ENCODE measurements at regions not wholly inside any gene's neighbourhood (a gene's known extent, or its start where the extent isn't known, plus 50 kb on each side); places are given as distances from the start of the nearest gene placed in this dataset.
A peak's percentile ranks its signal among the peaks of the same experiment; 100 is the strongest.

DNA sequence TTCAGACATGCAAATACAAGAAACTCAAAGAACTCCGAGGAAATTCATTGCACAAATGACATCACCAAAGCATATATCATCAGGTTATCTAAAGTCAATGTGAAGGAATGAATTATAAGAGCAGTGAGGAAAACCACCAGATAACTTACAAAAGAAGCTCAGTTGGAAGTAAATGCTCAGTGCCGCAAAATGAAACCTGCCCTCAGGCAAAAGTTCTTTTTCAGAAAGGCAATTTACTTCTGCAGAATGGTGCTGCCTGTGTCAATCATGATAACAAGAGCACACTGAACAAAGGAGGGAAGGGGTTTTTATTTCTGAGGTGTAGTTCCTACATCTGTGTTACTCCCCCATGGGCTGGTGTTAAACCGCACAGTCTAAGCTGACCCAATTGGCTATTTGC lies 550.6 kb upstream of the SEMA3D start:
- Histone ChIP-seq H4K91ac (replicated peaks; ENCODE audit: insufficient read length, low read length) (no peak overlapping the region), H3K23me2 (ENCODE audit: low read depth, low read length) (no peaks in the 10 kb centered on the region), H3K27me3 (replicated peaks in 1 of 4; ENCODE audit: control insufficient read depth in 3 of 4, extremely low read depth in 1 of 4, insufficient read depth in 3 of 4, low read length in 3 of 4) (no peaks in the 10 kb centered on the region), H3K56ac (replicated peaks; ENCODE audit: insufficient read length, low read depth, low read length) (no peak overlapping the region), H3K4ac (replicated peaks; ENCODE audit: insufficient read length, low read depth, low read length) (no peak overlapping the region), H3K9me3 (ENCODE audit: insufficient read depth in 2 of 2, low read depth in 1 of 2, low read length in 1 of 2) (no peaks in the 10 kb centered on the region), H4K20me1 (replicated peaks in 1 of 2; ENCODE audit: control insufficient read depth in 1 of 2, insufficient read depth in 2 of 2, low read length in 2 of 2) (no peaks in the 10 kb centered on the region), H3K4me3 (ENCODE audit: extremely low read depth in 1 of 4, insufficient read depth in 2 of 4, low read depth in 3 of 4, low read length in 4 of 4) (no peak overlapping the region), H3K27ac (ENCODE audit: low read depth, low read length) (no peak overlapping the region), H3K79me1 (ENCODE audit: low read depth, low read length) (no peaks in the 10 kb centered on the region), H3K36me3 (ENCODE audit: control insufficient read depth in 2 of 4, insufficient read depth in 4 of 4, low read length in 3 of 4) (no peaks in the 10 kb centered on the region), H3K14ac (ENCODE audit: insufficient read length) (no peak overlapping the region), H3K4me1 (replicated peaks in 1 of 4; ENCODE audit: control insufficient read depth in 3 of 4, insufficient read depth in 4 of 4, low read length in 3 of 4) (no peaks in the 10 kb centered on the region), H4K5ac (ENCODE audit: insufficient read length, low read depth, low read length) (no peak overlapping the region), H2BK15ac (ENCODE audit: low read length) (no peak overlapping the region), H3K18ac (ENCODE audit: extremely low read depth, low read length) (no peak overlapping the region), H2BK5ac (ENCODE audit: low read depth, low read length) (no peak overlapping the region), H2AK5ac (ENCODE audit: low read depth, low read length) (no peak overlapping the region), H3K23ac (ENCODE audit: insufficient read length) (no peak overlapping the region), H3K79me2 (ENCODE audit: control insufficient read depth in 1 of 2, insufficient read depth in 2 of 2, low read length in 2 of 2) (no peaks in the 10 kb centered on the region), H2BK12ac (ENCODE audit: low read depth, low read length) (no peak overlapping the region), H2BK120ac (replicated peaks; ENCODE audit: low read depth, low read length) (no peak overlapping the region), H3K4me2 (ENCODE audit: insufficient read depth in 1 of 2, low read depth in 2 of 2, low read length in 2 of 2) (no peak overlapping the region), H4K8ac (ENCODE audit: extremely low read depth, insufficient read depth, low read length) (no peak overlapping the region), H2AFZ (ENCODE audit: low read length) (0 out of 2 replicates have a peak overlapping the region, but pooled peaks have one; percentile 35), H3K9ac (replicated peaks in 1 of 4; ENCODE audit: extremely low read depth in 1 of 4, low read depth in 3 of 4, low read length in 3 of 4) (no peak overlapping the region), H2BK20ac (ENCODE audit: low read length) (no peak overlapping the region)
- CTCF ChIA-PET (ENCODE audit: partially characterized antibody) = interaction anchor here (1.4 to 4.3 kb wide), 2 partner anchors 12 to 183 kb away, joined by 4 to 13 read pairs; no protein-coding TSS in a partner anchor
- WGBS, 2 experiments (ENCODE audit: extremely low coverage in 1 of 2, insufficient coverage in 1 of 2, insufficient read length in 1 of 2, insufficient replicate concordance in 2 of 2, low coverage in 1 of 2, low lambda C conversion rate in 2 of 2, missing lambda C conversion rate in 1 of 2) = 91% methylated on average over 3 of the region's 3 CpGs; no CpG with 5 or more reads in 1 of the 2 experiments
- POLR2A ChIA-PET (ENCODE audit: partially characterized antibody) = no interaction called here
- DNase-seq (ENCODE audit: low read depth in 1 of 2, low spot score in 2 of 2) (no peak), FAIRE-seq (no peak)
- TF ChIP-seq CBX8 (IDR thresholded peaks at IDR 0.05; ENCODE audit: borderline replicate concordance, low read depth, low read length) = no peak
- TF ChIP-seq JUND (IDR thresholded peaks at IDR 0.05; ENCODE audit: low read length) = no peak
- no peak for TF ChIP-seq RAD21 (IDR thresholded peaks at IDR 0.05 in 1 of 2, conservative IDR thresholded peaks at IDR 0.05 in 1 of 2; ENCODE audit: low read depth in 2 of 2, low read length in 2 of 2)
- no peak for TF ChIP-seq SIRT6 (IDR thresholded peaks at IDR 0.05; ENCODE audit: low read length)
- no peak for TF ChIP-seq CTCF (IDR thresholded peaks at IDR 0.05; ENCODE audit: control extremely low read depth in 1 of 3, insufficient read depth in 1 of 3, low read depth in 1 of 3, low read length in 3 of 3)
- TF ChIP-seq RXRA (IDR thresholded peaks at IDR 0.05; ENCODE audit: insufficient read depth, low read depth, low read length) = no peak
- TF ChIP-seq TAF7 (optimal IDR thresholded peaks at IDR 0.05; ENCODE audit: borderline replicate concordance, low read depth, low read length) = no peak
- no peak for TF ChIP-seq TCF12 (IDR thresholded peaks at IDR 0.05; ENCODE audit: low read depth, low read length)

Measured in H1 (cell line).